Colonic mucosa (tissue), 4 donors: ENCODE measurements at regions not wholly inside any gene's neighbourhood (a gene's known extent, or its start where the extent isn't known, plus 50 kb on each side); places are given as distances from the start of the nearest gene placed in this dataset.

Source experiments
- DNase-seq: peaks from one replicate; pipeline ENCODE4 v3.0.0-alpha.2; 2020
- H3K27ac ChIP-seq: fragments of 200-600 bp; one replicate; pipeline ENCODE4 v1.8.0; 2021
- H3K27me3 ChIP-seq: fragments of 200-600 bp; one replicate; pipeline ENCODE4 v1.8.0; 2021
- H3K36me3 ChIP-seq: fragments of 200-600 bp; one replicate; pipeline ENCODE4 v1.8.0; 2021
- H3K4me1 ChIP-seq: fragments of 200-600 bp; one replicate; pipeline ENCODE4 v1.8.0; 2021; ENCODE audit warnings: mild to moderate bottlenecking
- H3K4me3 ChIP-seq: fragments of 200-600 bp; one replicate; pipeline ENCODE4 v1.8.0; 2021
- H3K9ac ChIP-seq, 2 donors: one replicate each; pipeline ENCODE4 v1.7.0; 2013; ENCODE audit warnings: control low read depth in 2 of 2, low read depth in 2 of 2, low read length in 2 of 2
- H3K9me3 ChIP-seq: fragments of 200-600 bp; one replicate; pipeline ENCODE4 v1.8.0; 2021
- CTCF ChIP-seq: fragments of 200-600 bp; IDR thresholded peaks from one replicate; pipeline ENCODE4 v1.8.0; 2022; ENCODE audit warnings: antibody characterized with exemption, mild to moderate bottlenecking
- intact Hi-C: fragments of 100-400 bp; cut with DNase I; formaldehyde crosslinking; loops from one replicate; pipeline ENCODE4 v1.14.1; 2022
- donor health status: healthy.
- donor health status: DM: no; HTN: no; CAD: no.
- donor health status: DM: no; HTN: no; CAD: no.

GRCh38 chr12:114955414-114956014 is 271.5 kb upstream of the TBX3 start:
- no peak for TF ChIP-seq CTCF
- Histone ChIP-seq H3K9ac (no peak overlapping the region), H3K27ac (no peak overlapping the region), H3K4me3 (no peak overlapping the region), H3K27me3 (no peaks in the 10 kb centered on the region), H3K36me3 (no peaks in the 10 kb centered on the region), H3K9me3 (no peaks in the 10 kb centered on the region), H3K4me1 (no peaks in the 10 kb centered on the region)
- DNase-seq: no peak
- intact Hi-C loops: no loop called here

- no peak for TF ChIP-seq CTCF
Measured at GRCh38 chr12:114954511-114955055, 270.6 kb upstream of the TBX3 start.

GRCh38 chr12:114952573-114953271 is 268.7 kb upstream of the TBX3 start:
- DNase-seq: no peak
- no peaks in the 10 kb centered on the region for H3K4me1 ChIP-seq

More at GRCh38 chr12:114954511-114955055, 270.6 kb upstream of the TBX3 start:
- no peaks in the 10 kb centered on the region for H3K9me3 ChIP-seq
- no peak overlapping the region for H3K9ac ChIP-seq
- intact Hi-C loops: no loop called here
- H3K4me1 ChIP-seq: no peaks in the 10 kb centered on the region
- no peak for DNase-seq
- no peak overlapping the region for H3K4me3 ChIP-seq
- no peaks in the 10 kb centered on the region for H3K36me3 ChIP-seq
- H3K27ac ChIP-seq: no peak overlapping the region
- no peaks in the 10 kb centered on the region for H3K27me3 ChIP-seq

GRCh38 chr12:114949058-114949820 is 265.3 kb upstream of the TBX3 start:
- intact Hi-C loops: no loop called here

More at GRCh38 chr12:114952573-114953271, 268.7 kb upstream of the TBX3 start:
- H3K27me3 ChIP-seq: no peaks in the 10 kb centered on the region
- H3K4me3 ChIP-seq: no peak overlapping the region
- H3K9ac ChIP-seq: no peak overlapping the region
- H3K27ac ChIP-seq: no peak overlapping the region
- no peaks in the 10 kb centered on the region for H3K36me3 ChIP-seq
- intact Hi-C loops: no loop called here
- no peaks in the 10 kb centered on the region for H3K9me3 ChIP-seq
- no peak for TF ChIP-seq CTCF

More at GRCh38 chr12:114949058-114949820, 265.3 kb upstream of the TBX3 start:
- no peak for TF ChIP-seq CTCF
- no peak for DNase-seq
- Histone ChIP-seq H3K9ac (no peak overlapping the region), H3K4me3 (no peak overlapping the region), H3K4me1 (no peaks in the 10 kb centered on the region), H3K9me3 (no peaks in the 10 kb centered on the region), H3K27ac (no peak overlapping the region), H3K36me3 (no peaks in the 10 kb centered on the region), H3K27me3 (no peaks in the 10 kb centered on the region)
